HG03095 (cell line): ENCODE measurements at regions not wholly inside any gene's neighbourhood (a gene's known extent, or its start where the extent isn't known, plus 50 kb on each side); places are given as distances from the start of the nearest gene placed in this dataset.
"Not testable (repeated sequence)": the region's sequence is repeated elsewhere in the genome, so short reads cannot be mapped to it uniquely, and the experiment has no call there.

Source experiments
- ATAC-seq: cut with Tn5 transposase; IDR thresholded peaks from one replicate; pipeline ENCODE4 v1.9.1; 2021; ENCODE audit warnings: moderate library complexity; ENCODE audit not compliant: unreplicated experiment

GRCh38 chr1:9459816-9460407, 79.4 kb upstream of the SLC25A33 start:
- no peak for ATAC-seq

- ATAC-seq: no peak
These were observed 73.6 kb upstream of the SLC25A33 start for GRCh38 chr1:9465640-9466039.

GRCh38 chr1:9466780-9467758, 72.2 kb upstream of the SLC25A33 start:
- ATAC-seq: no peak

GRCh38 chr1:9469882-9470281, 69.4 kb upstream of the SLC25A33 start:
- not testable (repeated sequence) for ATAC-seq

GRCh38 chr1:9471679-9472078, 67.6 kb upstream of the SLC25A33 start:
- no peak for ATAC-seq

- no peak for ATAC-seq
These were observed 66.8 kb upstream of the SLC25A33 start for GRCh38 chr1:9472386-9473031.

GRCh38 chr1:9473032-9473807, 66.0 kb upstream of the SLC25A33 start:
- ATAC-seq: no peak

- ATAC-seq: no peak
These were observed 64.1 kb upstream of the SLC25A33 start for GRCh38 chr1:9475061-9475627.

GRCh38 chr1:9476790-9477463, 62.3 kb upstream of the SLC25A33 start:
- no peak for ATAC-seq

GRCh38 chr1:9477535-9477934, 61.7 kb upstream of the SLC25A33 start:
- no peak for ATAC-seq

GRCh38 chr1:9478021-9478420, 61.2 kb upstream of the SLC25A33 start:
- ATAC-seq: no peak

- ATAC-seq: no peak
These were observed 58.2 kb upstream of the SLC25A33 start for GRCh38 chr1:9481048-9481447.

GRCh38 chr1:9482403-9482802, 56.9 kb upstream of the SLC25A33 start:
- ATAC-seq: no peak

GRCh38 chr1:9482816-9483572, 56.3 kb upstream of the SLC25A33 start:
- no peak for ATAC-seq

GRCh38 chr1:9486466-9487140, 52.7 kb upstream of the SLC25A33 start:
- ATAC-seq: no peak
